ENCODE measurements at regions not wholly inside any gene's neighbourhood (a gene's known extent, or its start where the extent isn't known, plus 50 kb on each side); places are given as distances from the start of the nearest gene placed in this dataset.

GRCh38 chr18:50460716-50461115 lies 85.9 kb downstream of the SKA1 start:
- Mint-ChIP-seq H3K27ac (no peak overlapping the region), H3K4me1 (no peaks in the 10 kb centered on the region)
- no peak for DNase-seq

GRCh38 chr18:50461251-50461650 lies 86.4 kb downstream of the SKA1 start:
- intact Hi-C loops (cut with micrococcal nuclease): no loop called here
- Mint-ChIP-seq H3K27ac (no peak overlapping the region), H3K27me3 (peaks cover 0 to 10% (median 5%) of the 10 kb centered on the region in 5 donors), H3K4me3 (no peak overlapping the region), H3K4me1 (no peaks in the 10 kb centered on the region), H3K36me3 (no peaks in the 10 kb centered on the region), H3K9me3 (peaks cover 0 to 10% (median 0%) of the 10 kb centered on the region in 11 donors)
- Histone ChIP-seq H3K4me1 (ENCODE audit: control insufficient read depth in 2 of 2, insufficient read depth in 2 of 2, low read length in 2 of 2) (no peaks in the 10 kb centered on the region), H3K9me3 (ENCODE audit: control insufficient read depth in 2 of 3, low read length in 3 of 3) (no peaks in the 10 kb centered on the region), H3K36me3 (ENCODE audit: control insufficient read depth in 2 of 3, insufficient read depth in 3 of 3, low read length in 3 of 3) (no peaks in the 10 kb centered on the region), H3K4me3 (ENCODE audit: low read length) (no peak overlapping the region), H3K27me3 (ENCODE audit: control insufficient read depth in 2 of 2, insufficient read depth in 2 of 2, low read length in 2 of 2) (no peaks in the 10 kb centered on the region), H3K27ac (ENCODE audit: low read depth, low read length) (no peak overlapping the region)
- no peak for ATAC-seq
- ChIA-PET CTCF (no interaction called here), POLR2A (no interaction called here)
- no peak for DNase-seq

More at GRCh38 chr18:50460716-50461115, 85.9 kb downstream of the SKA1 start:
- intact Hi-C loops (cut with micrococcal nuclease): no loop called here
- ChIA-PET POLR2A (no interaction called here), CTCF (no interaction called here)
- Mint-ChIP-seq H3K36me3 (no peaks in the 10 kb centered on the region), H3K4me3 (no peak overlapping the region), H3K27me3 (peaks cover 0 to 11% (median 8%) of the 10 kb centered on the region in 5 donors), H3K9me3 (peaks cover 0 to 10% (median 0%) of the 10 kb centered on the region in 11 donors)
- ATAC-seq: no peak
- Histone ChIP-seq H3K36me3 (ENCODE audit: control insufficient read depth in 2 of 3, insufficient read depth in 3 of 3, low read length in 3 of 3) (no peaks in the 10 kb centered on the region), H3K4me1 (ENCODE audit: control insufficient read depth in 2 of 2, insufficient read depth in 2 of 2, low read length in 2 of 2) (no peaks in the 10 kb centered on the region), H3K27ac (ENCODE audit: low read depth, low read length) (no peak overlapping the region), H3K4me3 (ENCODE audit: low read length) (no peak overlapping the region), H3K9me3 (ENCODE audit: control insufficient read depth in 2 of 3, low read length in 3 of 3) (no peaks in the 10 kb centered on the region), H3K27me3 (ENCODE audit: control insufficient read depth in 2 of 2, insufficient read depth in 2 of 2, low read length in 2 of 2) (no peaks in the 10 kb centered on the region)

GRCh38 chr18:50465211-50466153 lies 90.6 kb downstream of the SKA1 start:
- H3K36me3 Mint-ChIP-seq: no peaks in the 10 kb centered on the region
- no peaks in the 10 kb centered on the region for H3K4me1 Mint-ChIP-seq
- no peaks in the 10 kb centered on the region for H3K4me1 ChIP-seq (ENCODE audit: control insufficient read depth in 2 of 2, insufficient read depth in 2 of 2, low read length in 2 of 2)
- H3K27ac Mint-ChIP-seq: no peak overlapping the region
- no peak overlapping the region for H3K4me3 Mint-ChIP-seq
- no peaks in the 10 kb centered on the region for H3K36me3 ChIP-seq (ENCODE audit: control insufficient read depth in 2 of 3, insufficient read depth in 3 of 3, low read length in 3 of 3)
- ATAC-seq (no peak), DNase-seq (no peak)
- H3K27ac ChIP-seq (ENCODE audit: low read depth, low read length): no peak overlapping the region
- CTCF ChIA-PET: no interaction called here
- H3K27me3 ChIP-seq (ENCODE audit: control insufficient read depth in 2 of 2, insufficient read depth in 2 of 2, low read length in 2 of 2): no peaks in the 10 kb centered on the region
- H3K9me3 Mint-ChIP-seq: peaks cover 0 to 11% (median 0%) of the 10 kb centered on the region in 11 donors
- intact Hi-C loops (cut with micrococcal nuclease): no loop called here
- H3K4me3 ChIP-seq (ENCODE audit: low read length): no peak overlapping the region
- POLR2A ChIA-PET: no interaction called here
- no peaks in the 10 kb centered on the region for H3K9me3 ChIP-seq (ENCODE audit: control insufficient read depth in 2 of 3, low read length in 3 of 3)
- H3K27me3 Mint-ChIP-seq: peaks cover 0 to 12% (median 5%) of the 10 kb centered on the region in 5 donors

- Histone ChIP-seq H3K36me3 (ENCODE audit: control insufficient read depth in 2 of 3, insufficient read depth in 3 of 3, low read length in 3 of 3) (no peaks in the 10 kb centered on the region), H3K4me1 (ENCODE audit: control insufficient read depth in 2 of 2, insufficient read depth in 2 of 2, low read length in 2 of 2) (no peaks in the 10 kb centered on the region), H3K9me3 (ENCODE audit: control insufficient read depth in 2 of 3, low read length in 3 of 3) (no peaks in the 10 kb centered on the region), H3K27me3 (ENCODE audit: control insufficient read depth in 2 of 2, insufficient read depth in 2 of 2, low read length in 2 of 2) (no peaks in the 10 kb centered on the region), H3K27ac (ENCODE audit: low read depth, low read length) (no peak overlapping the region), H3K4me3 (ENCODE audit: low read length) (no peak overlapping the region)
- Mint-ChIP-seq H3K4me3 (no peak overlapping the region), H3K4me1 (no peaks in the 10 kb centered on the region), H3K9me3 (peaks cover 0 to 11% (median 0%) of the 10 kb centered on the region in 11 donors), H3K36me3 (no peaks in the 10 kb centered on the region), H3K27me3 (peaks cover 0 to 12% (median 5%) of the 10 kb centered on the region in 5 donors), H3K27ac (no peak overlapping the region)
- ChIA-PET POLR2A (no interaction called here), CTCF (no interaction called here)
- intact Hi-C loops (cut with micrococcal nuclease): no loop called here
- DNase-seq (no peak), ATAC-seq (no peak)
Observed at GRCh38 chr18:50466634-50467033, 91.8 kb downstream of the SKA1 start.

- ChIA-PET CTCF (no interaction called here), POLR2A (no interaction called here)
- peaks cover 0 to 11% (median 0%) of the 10 kb centered on the region in 11 donors for H3K9me3 Mint-ChIP-seq
- H3K27me3 Mint-ChIP-seq: peaks cover 4 to 15% (median 14%) of the 10 kb centered on the region in 5 donors
- Histone ChIP-seq H3K27ac (ENCODE audit: low read depth, low read length) (no peak overlapping the region), H3K27me3 (ENCODE audit: control insufficient read depth in 2 of 2, insufficient read depth in 2 of 2, low read length in 2 of 2) (no peaks in the 10 kb centered on the region), H3K4me3 (ENCODE audit: low read length) (no peak overlapping the region), H3K36me3 (ENCODE audit: control insufficient read depth in 2 of 3, insufficient read depth in 3 of 3, low read length in 3 of 3) (no peaks in the 10 kb centered on the region), H3K4me1 (ENCODE audit: control insufficient read depth in 2 of 2, insufficient read depth in 2 of 2, low read length in 2 of 2) (no peaks in the 10 kb centered on the region), H3K9me3 (ENCODE audit: control insufficient read depth in 2 of 3, low read length in 3 of 3) (no peaks in the 10 kb centered on the region)
- no peak overlapping the region for H3K4me3 Mint-ChIP-seq
- no peak overlapping the region for H3K27ac Mint-ChIP-seq
- intact Hi-C loops (cut with micrococcal nuclease): no loop called here
- H3K36me3 Mint-ChIP-seq: no peaks in the 10 kb centered on the region
- DNase-seq: no peak
- ATAC-seq: no peak
- no peaks in the 10 kb centered on the region for H3K4me1 Mint-ChIP-seq
Observed at GRCh38 chr18:50468807-50469206, 91.1 kb upstream of the MAPK4 start.

GRCh38 chr18:50469380-50469781 lies 90.5 kb upstream of the MAPK4 start:
- H3K9me3 ChIP-seq (ENCODE audit: control insufficient read depth in 2 of 3, low read length in 3 of 3): no peaks in the 10 kb centered on the region
- ChIA-PET CTCF (no interaction called here), POLR2A (no interaction called here)
- no peaks in the 10 kb centered on the region for H3K4me1 ChIP-seq (ENCODE audit: control insufficient read depth in 2 of 2, insufficient read depth in 2 of 2, low read length in 2 of 2)
- H3K27me3 ChIP-seq (ENCODE audit: control insufficient read depth in 2 of 2, insufficient read depth in 2 of 2, low read length in 2 of 2): no peaks in the 10 kb centered on the region
- Mint-ChIP-seq H3K9me3 (peaks cover 0 to 11% (median 0%) of the 10 kb centered on the region in 11 donors), H3K27ac (no peak overlapping the region), H3K4me3 (no peak overlapping the region), H3K36me3 (no peaks in the 10 kb centered on the region), H3K4me1 (no peaks in the 10 kb centered on the region), H3K27me3 (peaks cover 6 to 20% (median 13%) of the 10 kb centered on the region in 5 donors)
- no peaks in the 10 kb centered on the region for H3K36me3 ChIP-seq (ENCODE audit: control insufficient read depth in 2 of 3, insufficient read depth in 3 of 3, low read length in 3 of 3)
- H3K4me3 ChIP-seq (ENCODE audit: low read length): no peak overlapping the region
- intact Hi-C loops (cut with micrococcal nuclease): no loop called here
- ATAC-seq (no peak), DNase-seq (no peak)
- no peak overlapping the region for H3K27ac ChIP-seq (ENCODE audit: low read depth, low read length)

- DNase-seq (no peak), ATAC-seq (no peak)
- Mint-ChIP-seq H3K27ac (no peak overlapping the region), H3K27me3 (peaks cover 9 to 36% (median 22%) of the 10 kb centered on the region in 5 donors), H3K9me3 (peaks cover 0 to 11% (median 0%) of the 10 kb centered on the region in 11 donors), H3K36me3 (no peaks in the 10 kb centered on the region), H3K4me1 (no peaks in the 10 kb centered on the region), H3K4me3 (no peak overlapping the region)
- ChIA-PET POLR2A (no interaction called here), CTCF (no interaction called here)
- Histone ChIP-seq H3K4me1 (ENCODE audit: control insufficient read depth in 2 of 2, insufficient read depth in 2 of 2, low read length in 2 of 2) (no peaks in the 10 kb centered on the region), H3K27ac (ENCODE audit: low read depth, low read length) (no peak overlapping the region), H3K27me3 (ENCODE audit: control insufficient read depth in 2 of 2, insufficient read depth in 2 of 2, low read length in 2 of 2) (no peaks in the 10 kb centered on the region), H3K9me3 (ENCODE audit: control insufficient read depth in 2 of 3, low read length in 3 of 3) (no peaks in the 10 kb centered on the region), H3K4me3 (ENCODE audit: low read length) (no peak overlapping the region), H3K36me3 (ENCODE audit: control insufficient read depth in 2 of 3, insufficient read depth in 3 of 3, low read length in 3 of 3) (no peaks in the 10 kb centered on the region)
- intact Hi-C loops (cut with micrococcal nuclease): no loop called here
Observed at GRCh38 chr18:50472941-50473340, 86.9 kb upstream of the MAPK4 start.

All from naive thymus-derived CD4-positive, alpha-beta T cell (primary cell).